ENCODE measurements at regions not wholly inside any gene's neighbourhood (a gene's known extent, or its start where the extent isn't known, plus 50 kb on each side); places are given as distances from the start of the nearest gene placed in this dataset.

DNA sequence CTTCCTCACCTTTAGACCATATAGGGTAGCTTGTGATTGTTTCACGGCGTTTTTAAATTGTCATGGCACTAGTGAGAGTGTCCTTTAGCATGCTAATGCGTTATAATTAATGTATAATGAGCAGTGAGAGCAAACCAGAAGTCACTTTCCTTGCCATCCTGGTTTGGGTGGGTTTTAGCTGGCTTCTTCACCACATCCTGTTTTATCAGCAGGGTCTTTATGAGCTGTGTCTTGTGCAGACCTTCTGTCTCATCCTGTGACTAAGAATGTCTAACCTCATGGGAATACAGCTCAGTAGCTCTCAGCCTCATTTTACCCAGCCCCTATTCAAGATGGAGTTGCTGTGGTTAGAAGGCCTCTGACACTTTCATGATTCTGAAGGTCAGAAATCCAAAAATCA lies 370.9 kb upstream of the RBFOX1 start:
- TF ChIP-seq, protein P1, sequence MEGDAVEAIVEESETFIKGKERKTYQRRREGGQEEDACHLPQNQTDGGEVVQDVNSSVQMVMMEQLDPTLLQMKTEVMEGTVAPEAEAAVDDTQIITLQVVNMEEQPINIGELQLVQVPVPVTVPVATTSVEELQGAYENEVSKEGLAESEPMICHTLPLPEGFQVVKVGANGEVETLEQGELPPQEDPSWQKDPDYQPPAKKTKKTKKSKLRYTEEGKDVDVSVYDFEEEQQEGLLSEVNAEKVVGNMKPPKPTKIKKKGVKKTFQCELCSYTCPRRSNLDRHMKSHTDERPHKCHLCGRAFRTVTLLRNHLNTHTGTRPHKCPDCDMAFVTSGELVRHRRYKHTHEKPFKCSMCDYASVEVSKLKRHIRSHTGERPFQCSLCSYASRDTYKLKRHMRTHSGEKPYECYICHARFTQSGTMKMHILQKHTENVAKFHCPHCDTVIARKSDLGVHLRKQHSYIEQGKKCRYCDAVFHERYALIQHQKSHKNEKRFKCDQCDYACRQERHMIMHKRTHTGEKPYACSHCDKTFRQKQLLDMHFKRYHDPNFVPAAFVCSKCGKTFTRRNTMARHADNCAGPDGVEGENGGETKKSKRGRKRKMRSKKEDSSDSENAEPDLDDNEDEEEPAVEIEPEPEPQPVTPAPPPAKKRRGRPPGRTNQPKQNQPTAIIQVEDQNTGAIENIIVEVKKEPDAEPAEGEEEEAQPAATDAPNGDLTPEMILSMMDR (IDR thresholded peaks at IDR 0.05 in 4 of 5, conservative IDR thresholded peaks at IDR 0.05 in 1 of 5) = no peak
- TF ChIP-seq POLR2A (IDR thresholded peaks at IDR 0.05) = no peak
